Smooth muscle cell (in vitro differentiated cells): ENCODE measurements at regions not wholly inside any gene's neighbourhood (a gene's known extent, or its start where the extent isn't known, plus 50 kb on each side); places are given as distances from the start of the nearest gene placed in this dataset.

Experiments
- DNase-seq: peaks from one replicate; lab custom pipeline; 2025; ENCODE audit not compliant: unreplicated experiment; lab: John Stamatoyannopoulos, UW
- H2AFZ ChIP-seq: fragments of 200-600 bp; sonication (generic); 2 replicates; pipeline ENCODE4 v1.6.0; 2016; ENCODE audit warnings: antibody characterized with exemption, low read depth, mild to moderate bottlenecking
- H3F3A ChIP-seq: fragments of 200-600 bp; sonication (generic); 2 replicates; pipeline ENCODE4 v1.6.0; 2017; ENCODE audit warnings: antibody characterized with exemption, low read depth
- H3K27ac ChIP-seq: fragments of 200-600 bp; sonication (generic); 2 replicates; pipeline ENCODE4 v1.5.1; 2016; ENCODE audit warnings: low read depth, mild to moderate bottlenecking
- H3K27me3 ChIP-seq: fragments of 200-600 bp; sonication (generic); 2 replicates; pipeline ENCODE4 v1.6.1; 2016; ENCODE audit warnings: low read depth, mild to moderate bottlenecking
- H3K36me3 ChIP-seq: fragments of 200-600 bp; sonication (generic); 2 replicates; pipeline ENCODE4 v1.5.1; 2016; ENCODE audit warnings: low read depth
- H3K4me1 ChIP-seq: fragments of 200-600 bp; sonication (generic); 2 replicates; pipeline ENCODE4 v1.5.1; 2016; ENCODE audit warnings: low read depth
- H3K4me2 ChIP-seq: fragments of 200-600 bp; sonication (generic); 2 replicates; pipeline ENCODE4 v1.6.0; 2016; ENCODE audit warnings: mild to moderate bottlenecking
- H3K4me3 ChIP-seq: fragments of 200-600 bp; sonication (generic); 2 replicates; pipeline ENCODE4 v1.5.1; 2016; ENCODE audit warnings: mild to moderate bottlenecking
- H3K79me2 ChIP-seq: fragments of 200-600 bp; sonication (generic); 2 replicates; pipeline ENCODE4 v1.6.0; 2016; ENCODE audit warnings: low read depth, mild to moderate bottlenecking
- H3K9ac ChIP-seq: fragments of 200-600 bp; sonication (generic); 2 replicates; pipeline ENCODE4 v1.6.0; 2016; ENCODE audit warnings: low read depth
- H3K9me3 ChIP-seq: fragments of 200-600 bp; sonication (generic); replicated peaks from 2 replicates; pipeline ENCODE4 v1.5.1; 2016; ENCODE audit warnings: low read depth
- H4K20me1 ChIP-seq: fragments of 200-600 bp; sonication (generic); 2 replicates; pipeline ENCODE4 v1.6.0; 2016; ENCODE audit warnings: low read depth
- CTCF ChIP-seq: fragments of 200-600 bp; sonication (generic); IDR thresholded peaks from 2 replicates; pipeline ENCODE4 v1.5.1; 2017; ENCODE audit warnings: borderline replicate concordance, mild to moderate bottlenecking, antibody characterized with exemption; ENCODE audit not compliant: insufficient read depth, poor library complexity, severe bottlenecking
- WGBS: methylation state at CpG from one replicate; pipeline ENCODE4 v1.1.7; 2016; ENCODE audit warnings: low lambda C conversion rate; 5-methylcytosine and 5-hydroxymethylcytosine counted together

GRCh38 chr15:85992224-85992623 lies 87.4 kb upstream of the AGBL1 start:
- 97% methylated on average over 3 of the region's 3 CpGs for WGBS
- TF ChIP-seq CTCF = no peak
- no peak overlapping the region for H2AFZ ChIP-seq

GRCh38 chr15:85993116-85993515 lies 86.6 kb upstream of the AGBL1 start:
- no peaks in the 10 kb centered on the region for H3K4me1 ChIP-seq
- no peaks in the 10 kb centered on the region for H4K20me1 ChIP-seq
- H3K9ac ChIP-seq = no peak overlapping the region
- H3K27me3 ChIP-seq = no peaks in the 10 kb centered on the region
- no peaks in the 10 kb centered on the region for H3K9me3 ChIP-seq
- no peak overlapping the region for H3K4me2 ChIP-seq
- H3K36me3 ChIP-seq = no peaks in the 10 kb centered on the region
- DNase-seq = no peak
- 90% methylated on average over 2 of the region's 2 CpGs for WGBS
- no peaks in the 10 kb centered on the region for H3K79me2 ChIP-seq
- H3K27ac ChIP-seq = no peak overlapping the region
- no peak overlapping the region for H3K4me3 ChIP-seq
- no peak for TF ChIP-seq CTCF
- H3F3A ChIP-seq = no peaks in the 10 kb centered on the region
- H2AFZ ChIP-seq = no peak overlapping the region

More at GRCh38 chr15:85992224-85992623, 87.4 kb upstream of the AGBL1 start:
- Histone ChIP-seq H3K79me2 (no peaks in the 10 kb centered on the region), H3K27ac (no peak overlapping the region), H3F3A (no peaks in the 10 kb centered on the region), H3K36me3 (no peaks in the 10 kb centered on the region), H3K4me1 (no peaks in the 10 kb centered on the region), H3K27me3 (no peaks in the 10 kb centered on the region), H4K20me1 (no peaks in the 10 kb centered on the region), H3K9me3 (no peaks in the 10 kb centered on the region), H3K4me2 (no peak overlapping the region), H3K9ac (no peak overlapping the region), H3K4me3 (no peak overlapping the region)
- DNase-seq = no peak

DNA sequence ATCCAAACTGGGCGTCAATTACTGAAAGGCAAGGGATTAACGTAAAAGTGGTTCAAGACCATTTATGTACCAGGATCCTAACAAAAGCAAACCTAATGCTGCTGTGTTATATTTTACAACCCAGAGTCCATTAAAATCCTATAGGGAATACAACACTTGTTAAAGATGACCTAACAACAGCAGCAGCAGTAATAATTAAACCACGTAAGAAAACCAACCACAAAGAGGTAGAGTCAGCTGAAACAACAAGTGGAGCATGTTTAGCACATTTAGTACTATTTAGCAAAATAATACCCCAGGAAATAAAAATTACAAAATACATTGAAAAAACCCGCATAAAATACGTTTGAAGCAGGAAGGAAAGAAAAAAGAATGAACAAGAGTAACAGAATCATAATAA lies 82.1 kb upstream of the AGBL1 start:
- Histone ChIP-seq H3K27ac (no peak overlapping the region), H3F3A (no peaks in the 10 kb centered on the region), H3K79me2 (no peaks in the 10 kb centered on the region), H3K4me3 (no peak overlapping the region), H3K9me3 (no peaks in the 10 kb centered on the region), H3K4me1 (peaks cover 12% of the 10 kb centered on the region), H3K9ac (no peak overlapping the region), H3K27me3 (no peaks in the 10 kb centered on the region), H3K4me2 (no peak overlapping the region), H4K20me1 (no peaks in the 10 kb centered on the region), H2AFZ (no peak overlapping the region), H3K36me3 (no peaks in the 10 kb centered on the region)
- 90% methylated on average over 5 of the region's 5 CpGs for WGBS
- TF ChIP-seq CTCF = no peak
- no peak for DNase-seq

DNA sequence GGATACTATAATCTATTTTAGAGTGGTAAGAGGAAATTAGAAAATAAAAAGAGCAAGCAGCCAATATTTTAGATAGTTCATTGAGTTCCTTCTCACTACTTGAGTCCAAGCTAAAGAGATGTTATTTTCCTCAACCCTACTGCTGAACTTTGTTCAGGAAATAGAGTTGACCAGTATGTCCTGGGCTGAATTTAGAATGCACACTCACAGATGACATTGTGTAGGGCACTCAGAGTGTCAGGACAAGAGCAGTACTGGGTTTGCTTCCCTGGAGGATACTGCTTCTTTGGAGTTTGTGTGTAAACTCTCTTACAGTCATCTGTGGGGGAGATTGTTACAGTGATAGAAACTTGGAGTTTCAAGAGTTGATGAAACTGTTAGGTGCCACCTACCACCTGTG lies 80.0 kb upstream of the AGBL1 start:
- Histone ChIP-seq H3K79me2 (no peaks in the 10 kb centered on the region), H3K9me3 (no peaks in the 10 kb centered on the region), H3K27me3 (no peaks in the 10 kb centered on the region), H2AFZ (no peak overlapping the region), H3F3A (no peaks in the 10 kb centered on the region), H3K27ac (no peak overlapping the region), H3K4me2 (no peak overlapping the region), H4K20me1 (no peaks in the 10 kb centered on the region), H3K36me3 (no peaks in the 10 kb centered on the region), H3K9ac (no peak overlapping the region), H3K4me1 (peaks cover 12% of the 10 kb centered on the region), H3K4me3 (no peak overlapping the region)
- no peak for TF ChIP-seq CTCF
- no peak for DNase-seq
